GM10248 (cell line): ENCODE measurements at regions not wholly inside any gene's neighbourhood (a gene's known extent, or its start where the extent isn't known, plus 50 kb on each side); places are given as distances from the start of the nearest gene placed in this dataset.

ENCODE experiments used
- CTCF ChIA-PET: fragments of 300-600 bp; sonication (Branson Sonifier 250); formaldehyde crosslinking; extraction: SDS; loops from one replicate; lab custom pipeline; 2021; ENCODE audit warnings: antibody characterized with exemption; lab: Yijun Ruan, JAX
- POLR2A ChIA-PET: fragments of 350-650 bp; sonication (Branson Sonifier 250); formaldehyde crosslinking; extraction: SDS; loops from one replicate; lab custom pipeline; 2020; ENCODE audit warnings: antibody characterized with exemption; lab: Yijun Ruan, JAX
- DNase-seq: peaks from one replicate; pipeline ENCODE4 v3.0.0; 2012; ENCODE audit errors: extremely low spot score
- TF ChIP-seq, protein P1 (sequence below): IDR thresholded peaks from 2 replicates; pipeline ENCODE4 v1.5.1; 2012; ENCODE audit warnings: mild to moderate bottlenecking, low read depth; ENCODE audit errors: extremely low read depth, missing control alignments, control extremely low read depth

DNA sequence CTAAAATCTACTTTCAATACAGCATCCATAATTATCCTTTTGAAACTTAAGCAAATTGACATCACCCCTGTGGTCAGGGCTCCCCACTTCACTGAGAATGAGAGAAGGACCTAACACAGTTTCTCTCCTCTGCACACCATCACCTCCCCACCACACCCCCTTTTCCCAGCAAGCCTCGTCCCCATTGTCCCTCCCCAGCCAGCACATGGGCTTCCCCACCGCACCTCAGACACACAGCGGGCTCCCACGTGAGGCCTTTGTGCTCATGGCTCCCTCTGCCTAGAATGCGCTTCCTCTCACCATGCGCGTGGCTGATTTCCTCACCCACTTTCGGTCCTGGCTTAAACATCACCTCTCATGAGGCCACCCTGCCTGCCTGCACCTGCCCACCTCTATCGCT is 639.0 kb upstream of the FRG1 start:
- ChIA-PET CTCF (no interaction called here), POLR2A (no interaction called here)
- TF ChIP-seq, protein P1, sequence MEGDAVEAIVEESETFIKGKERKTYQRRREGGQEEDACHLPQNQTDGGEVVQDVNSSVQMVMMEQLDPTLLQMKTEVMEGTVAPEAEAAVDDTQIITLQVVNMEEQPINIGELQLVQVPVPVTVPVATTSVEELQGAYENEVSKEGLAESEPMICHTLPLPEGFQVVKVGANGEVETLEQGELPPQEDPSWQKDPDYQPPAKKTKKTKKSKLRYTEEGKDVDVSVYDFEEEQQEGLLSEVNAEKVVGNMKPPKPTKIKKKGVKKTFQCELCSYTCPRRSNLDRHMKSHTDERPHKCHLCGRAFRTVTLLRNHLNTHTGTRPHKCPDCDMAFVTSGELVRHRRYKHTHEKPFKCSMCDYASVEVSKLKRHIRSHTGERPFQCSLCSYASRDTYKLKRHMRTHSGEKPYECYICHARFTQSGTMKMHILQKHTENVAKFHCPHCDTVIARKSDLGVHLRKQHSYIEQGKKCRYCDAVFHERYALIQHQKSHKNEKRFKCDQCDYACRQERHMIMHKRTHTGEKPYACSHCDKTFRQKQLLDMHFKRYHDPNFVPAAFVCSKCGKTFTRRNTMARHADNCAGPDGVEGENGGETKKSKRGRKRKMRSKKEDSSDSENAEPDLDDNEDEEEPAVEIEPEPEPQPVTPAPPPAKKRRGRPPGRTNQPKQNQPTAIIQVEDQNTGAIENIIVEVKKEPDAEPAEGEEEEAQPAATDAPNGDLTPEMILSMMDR: no peak
- DNase-seq: no peak

DNA sequence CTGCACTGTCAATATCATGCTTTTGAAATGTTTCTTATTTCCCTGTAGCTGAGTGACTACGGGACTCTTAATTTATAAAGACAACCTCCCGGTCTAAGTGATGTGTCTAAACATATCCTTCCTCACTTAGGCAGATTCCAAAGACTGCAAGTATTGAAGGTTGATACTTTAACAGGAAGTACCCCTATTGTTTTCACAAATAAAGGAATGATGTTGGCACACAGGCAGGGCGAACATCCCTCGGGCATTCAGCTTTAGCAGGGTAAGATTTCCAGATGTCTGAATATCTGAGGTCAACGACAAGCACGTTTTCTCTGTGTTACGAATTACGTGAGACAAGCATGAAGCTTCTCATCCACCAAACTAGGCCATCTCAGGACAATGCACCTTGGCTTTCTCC is 638.0 kb upstream of the FRG1 start:
- ChIA-PET POLR2A (no interaction called here), CTCF (no interaction called here)
- no peak for DNase-seq
- TF ChIP-seq, protein P1: no peak

DNA sequence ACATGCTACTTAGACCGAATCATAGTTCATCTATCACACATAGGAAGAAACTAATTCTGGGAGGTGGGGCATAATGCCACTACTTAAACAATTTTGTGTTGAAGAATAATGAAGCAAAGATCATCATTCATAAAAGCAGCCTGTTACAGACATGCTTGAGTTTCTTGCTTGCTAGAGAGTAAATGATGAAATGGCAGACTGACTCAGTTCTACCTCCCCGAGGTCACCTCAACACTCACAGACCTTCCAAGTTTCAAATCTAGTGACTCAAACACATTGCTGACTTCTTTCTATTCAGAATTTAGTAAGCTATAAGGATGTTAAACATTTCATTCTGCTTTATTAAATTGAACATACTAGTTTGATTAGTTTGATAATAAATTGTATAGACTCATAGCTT is 636.5 kb upstream of the FRG1 start:
- TF ChIP-seq, protein P1: no peak
- POLR2A ChIA-PET: no interaction called here
- DNase-seq: no peak
- CTCF ChIA-PET: no interaction called here

DNA sequence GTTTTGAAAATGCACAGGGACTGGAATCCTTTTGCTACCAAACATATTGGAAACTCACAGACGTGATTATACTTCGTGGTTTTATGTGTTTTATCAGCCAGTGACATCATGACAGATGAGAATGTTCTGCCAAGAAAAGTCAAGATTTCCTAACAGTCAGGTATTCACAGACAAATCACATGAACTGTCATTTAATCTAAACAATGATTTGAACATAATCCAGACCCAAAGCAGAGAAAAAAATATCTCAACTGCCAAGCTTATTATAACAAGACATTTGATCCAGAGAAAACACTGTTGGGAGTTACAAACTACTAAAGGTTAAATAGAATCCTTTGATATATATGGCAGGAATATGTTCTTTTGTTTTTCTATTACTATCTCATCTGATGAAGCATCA is 635.9 kb upstream of the FRG1 start:
- ChIA-PET CTCF (no interaction called here), POLR2A (no interaction called here)
- TF ChIP-seq, protein P1: no peak
- DNase-seq: no peak

DNA sequence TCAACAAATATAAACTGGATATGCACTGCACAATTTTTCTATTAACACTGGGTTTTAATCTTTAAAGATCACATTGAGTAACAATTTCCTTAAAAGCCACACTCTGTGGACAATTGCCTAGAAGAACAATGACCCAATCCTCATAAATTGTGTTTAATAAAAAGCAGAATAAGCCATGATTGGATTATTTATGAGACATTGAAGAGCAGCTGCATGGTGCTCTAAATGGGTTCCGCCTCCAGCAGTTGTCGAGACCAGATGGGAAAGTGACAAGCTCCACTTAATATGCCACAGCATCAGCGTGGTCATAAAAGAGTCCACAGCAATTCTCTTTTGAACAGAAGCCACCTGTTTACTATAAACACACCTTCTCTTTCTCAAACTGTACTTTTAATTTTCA is 635.2 kb upstream of the FRG1 start:
- POLR2A ChIA-PET: no interaction called here
- CTCF ChIA-PET: interaction anchor here (0.9 kb wide), 1 partner anchor 12 kb away, joined by 3 read pairs; no protein-coding TSS in a partner anchor
- DNase-seq: no peak
- TF ChIP-seq, protein P1: no peak

DNA sequence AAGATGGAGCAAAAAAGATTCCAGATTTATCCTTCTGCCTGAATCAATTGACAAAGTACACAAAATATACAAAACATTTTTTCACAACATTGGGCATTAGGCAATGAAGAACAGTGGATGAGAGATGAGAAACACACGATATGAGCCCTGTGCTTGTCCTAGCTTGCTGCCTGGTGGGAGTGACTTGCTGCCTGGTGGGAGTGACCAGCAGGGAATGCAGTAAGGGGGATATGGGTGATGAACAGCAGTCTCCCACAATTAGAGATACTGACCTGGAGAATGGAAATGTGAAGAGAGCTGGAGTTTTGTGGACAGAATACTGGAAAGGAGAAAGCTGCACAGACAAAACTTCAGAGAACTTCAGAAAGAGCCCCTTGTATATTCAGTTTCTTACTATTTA is 629.4 kb upstream of the FRG1 start:
- DNase-seq: no peak
- POLR2A ChIA-PET: no interaction called here

More for the DNA sequence above, 629.4 kb upstream of the FRG1 start:
- CTCF ChIA-PET: interaction anchor here (1.1 to 1.7 kb wide), 3 partner anchors 10 to 24 kb away, joined by 3 to 4 read pairs (median 3); no protein-coding TSS in a partner anchor
- TF ChIP-seq, protein P1: no peak
